Lower lobe of right lung (tissue), 2 donors: ENCODE measurements at regions not wholly inside any gene's neighbourhood (a gene's known extent, or its start where the extent isn't known, plus 50 kb on each side); places are given as distances from the start of the nearest gene placed in this dataset.
"Not testable (repeated sequence)": the region's sequence is repeated elsewhere in the genome, so short reads cannot be mapped to it uniquely, and the experiment has no call there.

Source experiments
- ATAC-seq, 2 donors: fragments of 200-7000 bp; cut with Tn5 transposase; one replicate each; pipeline ENCODE4 v1.9.1; 2020 to 2022; ENCODE audit warnings: mild to moderate bottlenecking in 2 of 2, moderate library complexity in 2 of 2
- DNase-seq: peaks from one replicate; pipeline ENCODE4 v3.0.0-alpha.2; 2020
- H3K27ac ChIP-seq: fragments of 200-600 bp; one replicate; pipeline ENCODE4 v1.8.0; 2022
- H3K27me3 ChIP-seq: fragments of 200-600 bp; one replicate; pipeline ENCODE4 v1.8.0; 2022; ENCODE audit warnings: low read depth
- H3K36me3 ChIP-seq: fragments of 200-600 bp; one replicate; pipeline ENCODE4 v1.8.0; 2022; ENCODE audit warnings: mild to moderate bottlenecking
- H3K4me1 ChIP-seq: fragments of 200-600 bp; one replicate; pipeline ENCODE4 v1.8.0; 2022
- H3K4me3 ChIP-seq: fragments of 200-600 bp; one replicate; pipeline ENCODE4 v1.8.0; 2022; ENCODE audit warnings: mild to moderate bottlenecking
- H3K9me3 ChIP-seq: fragments of 200-600 bp; one replicate; pipeline ENCODE4 v1.8.0; 2022
- intact Hi-C: fragments of 100-400 bp; cut with DNase I; formaldehyde crosslinking; loops from one replicate; pipeline ENCODE4 v1.11.0; 2022
- TF ChIP-seq, protein P1 (sequence below): fragments of 200-600 bp; IDR thresholded peaks from one replicate; pipeline ENCODE4 v1.8.0; 2022; ENCODE audit warnings: antibody characterized with exemption, mild to moderate bottlenecking
- donor health status: DM: no; HTN: yes; CAD: no; lungs with severe emphysema.

DNA sequence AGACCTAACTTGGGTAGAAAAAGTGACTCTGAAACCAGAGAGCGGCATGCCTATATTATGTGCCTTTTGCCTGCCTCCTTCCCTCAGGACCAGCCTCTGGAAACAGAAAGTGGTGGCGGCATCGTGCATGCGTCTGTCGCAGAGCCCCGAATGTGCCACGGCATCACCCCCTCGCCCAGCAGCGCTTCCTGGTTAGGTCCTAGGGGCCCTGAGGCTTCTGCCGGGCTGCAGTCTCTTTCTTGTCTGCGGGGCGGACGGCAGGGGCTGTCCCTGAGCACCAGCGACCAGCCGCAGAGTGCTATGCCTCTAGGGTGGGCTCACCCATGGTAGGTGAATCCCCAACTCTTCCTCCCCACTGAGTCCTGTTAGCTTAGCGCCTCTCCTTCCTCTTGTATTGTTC, 68.7 kb downstream of the VSIG4 start:
- intact Hi-C loops: no loop called here
- H3K27ac ChIP-seq: no peak overlapping the region
- H3K36me3 ChIP-seq: no peaks in the 10 kb centered on the region
- ATAC-seq (no peak), DNase-seq (no peak)
- no peaks in the 10 kb centered on the region for H3K9me3 ChIP-seq
- no peaks in the 10 kb centered on the region for H3K27me3 ChIP-seq
- no peaks in the 10 kb centered on the region for H3K4me1 ChIP-seq
- TF ChIP-seq, protein P1, sequence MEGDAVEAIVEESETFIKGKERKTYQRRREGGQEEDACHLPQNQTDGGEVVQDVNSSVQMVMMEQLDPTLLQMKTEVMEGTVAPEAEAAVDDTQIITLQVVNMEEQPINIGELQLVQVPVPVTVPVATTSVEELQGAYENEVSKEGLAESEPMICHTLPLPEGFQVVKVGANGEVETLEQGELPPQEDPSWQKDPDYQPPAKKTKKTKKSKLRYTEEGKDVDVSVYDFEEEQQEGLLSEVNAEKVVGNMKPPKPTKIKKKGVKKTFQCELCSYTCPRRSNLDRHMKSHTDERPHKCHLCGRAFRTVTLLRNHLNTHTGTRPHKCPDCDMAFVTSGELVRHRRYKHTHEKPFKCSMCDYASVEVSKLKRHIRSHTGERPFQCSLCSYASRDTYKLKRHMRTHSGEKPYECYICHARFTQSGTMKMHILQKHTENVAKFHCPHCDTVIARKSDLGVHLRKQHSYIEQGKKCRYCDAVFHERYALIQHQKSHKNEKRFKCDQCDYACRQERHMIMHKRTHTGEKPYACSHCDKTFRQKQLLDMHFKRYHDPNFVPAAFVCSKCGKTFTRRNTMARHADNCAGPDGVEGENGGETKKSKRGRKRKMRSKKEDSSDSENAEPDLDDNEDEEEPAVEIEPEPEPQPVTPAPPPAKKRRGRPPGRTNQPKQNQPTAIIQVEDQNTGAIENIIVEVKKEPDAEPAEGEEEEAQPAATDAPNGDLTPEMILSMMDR: no peak
- peak overlapping the region; percentile 19 for H3K4me3 ChIP-seq

DNA sequence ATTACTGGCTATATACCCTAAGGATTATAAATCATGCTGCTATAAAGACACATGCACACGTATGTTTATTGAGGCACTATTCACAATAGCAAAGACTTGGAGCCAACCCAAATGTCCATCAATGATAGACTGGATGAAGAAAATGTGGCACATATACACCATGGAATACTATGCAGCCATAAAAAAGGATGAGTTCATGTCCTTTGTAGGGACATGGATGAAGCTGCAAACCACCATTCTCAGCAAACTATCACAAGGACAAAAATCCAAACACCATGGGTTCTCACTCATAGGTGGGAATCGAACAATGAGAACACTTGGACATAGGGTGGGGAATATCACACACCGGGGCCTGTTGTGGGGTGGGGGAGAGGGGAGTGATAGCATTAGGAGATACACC, 72.7 kb downstream of the VSIG4 start:
- H3K36me3 ChIP-seq, H3K9me3 ChIP-seq, H3K4me1 ChIP-seq, intact Hi-C loops, DNase-seq, H3K4me3 ChIP-seq, H3K27ac ChIP-seq, H3K27me3 ChIP-seq, ATAC-seq: not testable (repeated sequence)

DNA sequence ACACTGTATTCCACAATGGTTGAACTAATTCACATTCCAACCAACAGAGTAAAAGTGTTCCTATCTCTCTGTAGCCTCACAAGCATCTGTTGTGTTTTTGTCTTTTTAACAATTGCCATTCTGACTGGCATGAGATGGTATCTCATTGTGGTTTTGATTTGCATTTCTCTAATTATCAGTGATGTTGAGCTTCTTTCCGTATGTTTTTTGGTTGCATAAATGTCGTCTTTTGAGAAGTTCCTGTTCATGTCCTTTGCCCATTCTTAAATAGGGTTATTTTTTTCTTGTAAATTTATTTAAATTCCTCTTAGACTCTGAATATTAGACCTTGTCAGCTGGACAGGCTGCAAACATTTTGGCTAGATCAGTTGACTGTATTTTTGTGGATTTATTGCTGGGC, 78.2 kb downstream of the VSIG4 start:
- intact Hi-C loops: no loop called here
- Histone ChIP-seq H3K4me1 (no peaks in the 10 kb centered on the region), H3K36me3 (no peaks in the 10 kb centered on the region), H3K27me3 (no peaks in the 10 kb centered on the region), H3K4me3 (no peak overlapping the region), H3K27ac (no peak overlapping the region), H3K9me3 (no peaks in the 10 kb centered on the region)
- DNase-seq (no peak), ATAC-seq (no peak)
- TF ChIP-seq, protein P1: no peak

DNA sequence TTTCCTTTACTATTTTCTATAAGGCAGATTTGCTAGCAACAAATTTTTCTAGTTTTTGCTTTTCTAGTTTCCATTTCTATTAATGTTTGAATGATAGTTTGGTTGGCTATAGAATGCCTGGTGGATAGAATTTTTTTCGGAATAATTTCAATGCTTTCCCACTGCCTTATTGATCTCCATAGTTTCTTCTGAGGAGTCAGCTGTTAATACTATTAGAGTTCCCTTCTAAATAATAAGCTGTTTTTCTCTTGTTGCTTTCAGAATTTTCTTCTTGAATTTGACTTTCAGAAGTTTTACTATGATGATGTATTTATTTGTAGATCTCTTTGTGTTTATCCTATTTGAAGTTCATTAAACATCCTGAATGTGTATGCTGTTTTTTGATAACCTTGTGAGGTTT, 91.8 kb downstream of the VSIG4 start:
- DNase-seq (no peak), ATAC-seq (no peak)
- no peak overlapping the region for H3K4me3 ChIP-seq
- no peaks in the 10 kb centered on the region for H3K9me3 ChIP-seq
- no peak overlapping the region for H3K27ac ChIP-seq
- H3K36me3 ChIP-seq: no peaks in the 10 kb centered on the region
- intact Hi-C loops: no loop called here
- no peaks in the 10 kb centered on the region for H3K27me3 ChIP-seq
- TF ChIP-seq, protein P1: no peak
- no peaks in the 10 kb centered on the region for H3K4me1 ChIP-seq

DNA sequence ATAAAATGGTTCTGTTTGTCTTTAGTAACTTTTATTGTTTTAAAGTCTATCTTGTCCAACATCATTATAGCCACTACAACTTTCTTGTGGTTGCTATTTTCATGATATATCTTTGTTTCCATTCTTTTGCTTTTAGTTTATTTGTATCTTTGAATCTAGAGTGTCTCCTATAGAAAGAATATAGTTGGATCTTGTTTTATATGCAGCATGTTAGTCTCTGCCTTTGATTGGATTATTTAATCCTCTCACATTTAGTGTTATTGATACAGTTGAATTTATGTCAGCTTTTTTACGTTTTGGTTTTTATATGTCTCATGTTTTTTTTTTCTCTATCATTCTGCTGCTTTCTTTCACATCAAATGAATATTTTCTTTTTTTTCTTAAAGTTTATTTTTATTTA, 98.1 kb downstream of the VSIG4 start:
- ATAC-seq: no peak
- intact Hi-C loops: no loop called here
- H3K9me3 ChIP-seq: no peaks in the 10 kb centered on the region
- H3K4me1 ChIP-seq: no peaks in the 10 kb centered on the region
- TF ChIP-seq, protein P1: no peak
- no peaks in the 10 kb centered on the region for H3K27me3 ChIP-seq
- DNase-seq: no peak
- no peak overlapping the region for H3K27ac ChIP-seq
- no peak overlapping the region for H3K4me3 ChIP-seq
- H3K36me3 ChIP-seq: no peaks in the 10 kb centered on the region

DNA sequence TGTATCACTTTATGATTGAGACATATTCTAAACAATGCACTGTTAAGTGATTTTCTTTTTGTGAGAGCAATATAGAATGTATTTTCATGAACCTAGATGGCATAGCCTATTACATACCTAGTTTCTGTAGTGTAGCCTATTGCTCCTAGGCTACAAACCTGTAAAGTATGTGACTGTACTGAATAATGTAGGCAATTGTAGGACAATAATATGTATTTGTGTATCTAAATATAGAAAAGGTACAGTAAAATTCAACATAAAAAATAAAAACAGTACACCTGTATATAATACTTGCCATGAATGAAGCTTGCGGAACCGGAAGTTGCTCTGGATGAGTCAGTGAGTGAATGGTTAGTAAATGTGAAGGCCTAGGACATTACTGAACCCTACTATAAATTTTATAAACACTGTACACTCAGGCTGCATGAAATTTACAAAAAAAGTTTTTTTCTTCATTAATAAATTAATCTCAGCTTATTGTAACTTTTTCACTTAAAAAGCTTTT, 106.7 kb downstream of the VSIG4 start:
- Histone ChIP-seq H3K9me3 (no peaks in the 10 kb centered on the region), H3K36me3 (no peaks in the 10 kb centered on the region), H3K4me1 (no peaks in the 10 kb centered on the region), H3K4me3 (no peak overlapping the region), H3K27me3 (no peaks in the 10 kb centered on the region), H3K27ac (no peak overlapping the region)
- TF ChIP-seq, protein P1: no peak
- ATAC-seq: no peak
- intact Hi-C loops: no loop called here
- DNase-seq: no peak
